Fibroblast of peridontal ligament (primary cell): ENCODE measurements at regions not wholly inside any gene's neighbourhood (a gene's known extent, or its start where the extent isn't known, plus 50 kb on each side); places are given as distances from the start of the nearest gene placed in this dataset.
A peak's percentile ranks its signal among the peaks of the same experiment; 100 is the strongest.

ENCODE experiments used
- DNase-seq: peaks from one replicate; pipeline ENCODE4 v3.0.0-alpha.2; 2010; ENCODE audit errors: extremely low read depth

GRCh38 chr14:94682736-94683135, 70.5 kb downstream of the SERPINA3 start:
- no peak for DNase-seq

GRCh38 chr14:94682061-94682516, 69.9 kb downstream of the SERPINA3 start:
- DNase-seq: no peak

GRCh38 chr14:94681300-94682060, 69.3 kb downstream of the SERPINA3 start:
- DNase-seq: peak; percentile 58

- DNase-seq: no peak
These were observed 68.7 kb downstream of the SERPINA3 start for GRCh38 chr14:94680862-94681288.

- DNase-seq: no peak
These were observed 68.0 kb downstream of the SERPINA3 start for GRCh38 chr14:94679937-94680861.

- no peak for DNase-seq
These were observed 67.1 kb downstream of the SERPINA3 start for GRCh38 chr14:94679106-94679810.

GRCh38 chr14:94677747-94678146, 65.6 kb downstream of the SERPINA3 start:
- DNase-seq: no peak

- DNase-seq: no peak
These were observed 65.0 kb downstream of the SERPINA3 start for GRCh38 chr14:94677213-94677612.

- DNase-seq: no peak
These were observed 64.4 kb downstream of the SERPINA3 start for GRCh38 chr14:94676495-94677185.

GRCh38 chr14:94675036-94675435, 62.8 kb downstream of the SERPINA3 start:
- no peak for DNase-seq

- DNase-seq: peak; percentile 15
These were observed 61.6 kb downstream of the SERPINA3 start for GRCh38 chr14:94673781-94674231.
